ENCODE measurements at regions not wholly inside any gene's neighbourhood (a gene's known extent, or its start where the extent isn't known, plus 50 kb on each side); places are given as distances from the start of the nearest gene placed in this dataset.
"Not testable (repeated sequence)": the region's sequence is repeated elsewhere in the genome, so short reads cannot be mapped to it uniquely, and the experiment has no call there.

DNA sequence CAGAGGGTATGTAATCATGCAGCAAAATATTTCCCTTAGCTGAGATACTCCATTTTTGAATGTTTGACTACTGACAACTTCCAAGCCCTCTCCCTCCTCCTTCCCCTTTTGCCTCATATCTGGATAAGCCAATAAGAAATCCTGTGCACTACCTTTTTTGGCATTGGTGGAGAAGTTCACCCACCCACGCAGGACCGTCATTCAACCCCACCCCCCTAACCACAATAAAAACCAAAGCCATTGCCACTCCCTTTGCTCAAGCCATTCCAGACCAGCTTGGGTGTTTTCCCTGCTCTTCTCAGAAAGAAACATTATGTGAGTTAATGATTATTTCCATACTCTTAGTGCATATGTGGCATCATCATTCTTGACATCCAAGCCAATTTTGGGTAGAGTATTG lies 176.7 kb downstream of the PTPN11 start:
- Mint-ChIP-seq H3K36me3 (ENCODE audit: low read depth) (no peaks in the 10 kb centered on the region), H3K27ac (no peak overlapping the region), H3K27me3 (peaks cover 28% of the 10 kb centered on the region), H3K4me3 (no peak overlapping the region), H3K4me1 (no peaks in the 10 kb centered on the region)
- DNase-seq (no peak), ATAC-seq (no peak)
- H3K9me3 ChIP-seq (ENCODE audit: control insufficient read depth, low read length, poor library complexity, severe bottlenecking): no peaks in the 10 kb centered on the region

DNA sequence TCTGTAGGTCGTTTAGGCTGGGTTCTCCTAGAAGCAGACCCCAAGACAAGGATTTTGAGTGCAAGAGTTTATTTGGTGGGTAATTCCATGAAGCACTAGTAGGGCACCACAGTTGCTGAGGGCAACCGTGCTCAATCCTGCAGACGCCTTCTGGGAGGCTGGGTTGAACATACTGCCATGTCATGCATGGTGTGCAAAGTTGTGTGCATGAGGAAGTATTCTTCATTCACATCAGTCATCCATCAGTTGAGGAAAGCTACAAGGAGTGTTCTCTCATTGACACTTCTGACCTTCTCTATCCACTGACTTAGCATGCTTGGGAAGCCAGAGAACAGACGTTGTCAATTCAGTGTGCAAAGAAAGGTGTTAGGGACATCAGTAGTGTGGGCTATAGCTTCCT lies 179.2 kb downstream of the PTPN11 start:
- DNase-seq: no peak

DNA sequence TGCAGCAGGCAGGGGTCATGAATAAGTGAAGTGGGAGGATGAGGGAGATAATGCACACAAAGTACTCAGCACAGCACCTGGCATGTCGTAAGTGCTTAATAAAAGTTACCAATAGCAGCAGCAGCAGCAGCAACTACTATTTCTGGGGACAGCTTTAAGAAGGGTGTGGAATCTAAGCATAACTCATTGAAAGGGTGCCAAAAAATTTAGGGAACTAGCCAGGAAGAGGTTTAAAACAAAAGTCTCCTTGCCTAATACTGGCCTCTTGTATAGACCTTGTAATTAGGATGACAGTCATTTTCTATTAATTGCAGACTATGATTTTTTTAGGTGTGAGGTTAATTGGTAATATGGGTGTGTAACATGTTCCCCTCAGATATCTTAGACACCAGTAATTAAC lies 179.9 kb downstream of the PTPN11 start:
- Mint-ChIP-seq H3K27ac (no peak overlapping the region), H3K36me3 (ENCODE audit: low read depth) (no peaks in the 10 kb centered on the region), H3K4me3 (no peak overlapping the region), H3K27me3 (peaks cover 33% of the 10 kb centered on the region), H3K4me1 (no peaks in the 10 kb centered on the region)
- no peaks in the 10 kb centered on the region for H3K9me3 ChIP-seq (ENCODE audit: control insufficient read depth, low read length, poor library complexity, severe bottlenecking)
- no peak for DNase-seq
- no peak for ATAC-seq

More for the DNA sequence above, 179.2 kb downstream of the PTPN11 start:
- H3K4me3 Mint-ChIP-seq: no peak overlapping the region
- H3K27ac Mint-ChIP-seq: no peak overlapping the region
- H3K27me3 Mint-ChIP-seq: peaks cover 29% of the 10 kb centered on the region
- no peaks in the 10 kb centered on the region for H3K9me3 ChIP-seq (ENCODE audit: control insufficient read depth, low read length, poor library complexity, severe bottlenecking)
- no peaks in the 10 kb centered on the region for H3K36me3 Mint-ChIP-seq (ENCODE audit: low read depth)
- ATAC-seq: no peak
- H3K4me1 Mint-ChIP-seq: no peaks in the 10 kb centered on the region

DNA sequence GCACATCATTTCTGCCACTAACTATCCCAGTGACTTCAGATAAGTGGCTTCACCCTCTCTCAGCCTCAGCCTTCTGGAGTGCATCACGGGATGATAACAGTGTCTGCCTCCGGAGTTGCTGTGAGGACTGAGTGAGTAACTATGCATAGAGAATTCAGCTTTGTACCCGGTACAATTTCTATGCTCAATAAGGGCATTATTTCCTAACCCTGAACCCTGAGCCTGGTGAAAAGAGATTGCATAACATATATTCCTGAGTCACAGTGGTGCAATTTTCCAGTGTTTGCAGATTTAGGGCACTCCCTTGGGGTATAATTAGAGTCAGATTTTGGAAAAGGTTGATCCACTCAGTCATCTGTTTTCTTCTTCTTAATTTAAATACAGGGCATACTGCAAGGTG lies 181.1 kb downstream of the PTPN11 start:
- no peaks in the 10 kb centered on the region for H3K9me3 ChIP-seq (ENCODE audit: control insufficient read depth, low read length, poor library complexity, severe bottlenecking)
- Mint-ChIP-seq H3K36me3 (ENCODE audit: low read depth) (no peaks in the 10 kb centered on the region), H3K4me1 (no peaks in the 10 kb centered on the region), H3K4me3 (no peak overlapping the region), H3K27ac (no peak overlapping the region), H3K27me3 (peaks cover 33% of the 10 kb centered on the region)
- no peak for DNase-seq
- no peak for ATAC-seq

DNA sequence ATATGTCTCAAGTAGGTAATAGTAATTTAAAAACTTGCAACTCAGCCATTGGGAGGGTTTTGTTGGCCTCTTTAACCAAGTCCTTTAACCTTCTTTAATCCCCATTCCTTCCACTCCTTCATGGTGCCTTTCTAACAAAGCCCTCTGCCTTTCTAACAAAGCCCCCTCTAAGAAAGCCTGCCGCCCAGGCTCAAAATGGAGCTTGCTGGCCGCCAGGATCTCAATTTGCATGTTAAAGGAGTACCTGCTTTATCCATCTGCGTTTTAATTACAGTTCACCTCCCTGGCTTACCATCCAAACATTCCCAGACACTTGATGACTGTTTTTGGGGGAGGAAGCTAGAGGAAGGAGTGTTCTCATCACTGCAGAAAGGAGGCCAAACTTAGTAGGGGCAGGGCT lies 183.4 kb downstream of the PTPN11 start:
- Mint-ChIP-seq H3K4me3 (no peak overlapping the region), H3K27ac (no peak overlapping the region), H3K4me1 (no peaks in the 10 kb centered on the region), H3K36me3 (ENCODE audit: low read depth) (no peaks in the 10 kb centered on the region), H3K27me3 (peaks cover 31% of the 10 kb centered on the region)
- no peak for DNase-seq
- no peak for ATAC-seq
- no peaks in the 10 kb centered on the region for H3K9me3 ChIP-seq (ENCODE audit: control insufficient read depth, low read length, poor library complexity, severe bottlenecking)

DNA sequence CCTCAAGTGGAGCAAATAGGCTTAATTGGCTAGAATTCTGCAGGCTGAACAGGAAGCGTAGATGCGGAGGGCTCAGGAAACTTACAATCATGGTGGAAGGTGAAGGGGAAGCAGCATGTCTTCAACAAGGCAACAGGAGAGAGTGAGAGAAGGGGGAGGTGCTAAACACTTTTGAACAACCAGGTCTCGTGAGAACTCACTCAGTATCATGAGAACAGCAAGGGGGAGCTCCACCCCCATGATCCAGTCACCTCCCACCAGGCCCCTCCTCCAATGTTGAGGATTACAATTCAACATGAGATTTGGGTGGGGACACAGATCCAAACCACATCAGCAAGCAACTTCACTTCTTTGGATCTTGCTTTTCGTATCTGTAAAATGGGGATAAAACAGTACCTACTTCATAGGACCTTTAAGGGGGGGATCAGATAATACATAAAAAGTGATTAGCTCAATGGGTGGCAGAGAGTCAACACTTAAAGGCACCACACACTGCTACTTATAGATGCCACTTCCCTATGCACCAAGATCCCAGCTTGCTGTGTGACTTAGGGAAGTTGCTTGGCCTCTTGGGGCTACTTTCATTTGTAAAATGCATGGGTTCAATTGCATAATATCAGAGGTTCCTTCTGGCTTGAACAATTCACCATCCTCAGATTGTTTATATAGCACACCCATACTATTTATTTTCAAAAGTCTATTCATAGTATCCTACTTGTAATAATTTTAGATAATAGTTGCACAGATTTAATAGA lies 184.8 kb upstream of the RPH3A start:
- H3K9me3 ChIP-seq (ENCODE audit: control insufficient read depth, low read length, poor library complexity, severe bottlenecking): no peaks in the 10 kb centered on the region
- Mint-ChIP-seq H3K4me1 (peaks cover 4% of the 10 kb centered on the region), H3K36me3 (ENCODE audit: low read depth) (peaks cover 2% of the 10 kb centered on the region), H3K27me3 (peaks cover 24% of the 10 kb centered on the region), H3K4me3 (no peak overlapping the region), H3K27ac (no peak overlapping the region)
- ATAC-seq (no peak), DNase-seq (no peak)

DNA sequence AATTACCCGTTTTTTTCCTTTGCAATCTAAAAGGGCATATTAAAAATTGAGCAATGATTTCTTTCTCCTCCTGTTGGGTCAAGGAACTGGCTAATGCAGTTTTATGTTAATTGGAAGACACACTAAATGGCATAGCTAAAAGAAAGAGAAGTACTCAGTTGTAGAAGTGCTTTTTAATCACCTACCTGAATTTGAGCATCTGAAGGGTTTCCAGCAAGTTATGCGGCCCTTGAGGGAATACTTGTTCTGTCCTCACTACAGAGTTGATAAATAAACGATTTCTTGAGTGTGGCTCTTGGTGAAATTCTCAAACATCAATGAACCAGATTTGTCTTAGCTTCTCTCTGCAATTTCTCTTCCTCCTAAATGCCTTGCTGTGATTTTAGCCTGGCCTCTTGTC lies 184.1 kb upstream of the RPH3A start:
- H3K36me3 Mint-ChIP-seq (ENCODE audit: low read depth): peaks cover 2% of the 10 kb centered on the region
- no peak overlapping the region for H3K4me3 Mint-ChIP-seq
- no peak for ATAC-seq
- no peaks in the 10 kb centered on the region for H3K9me3 ChIP-seq (ENCODE audit: control insufficient read depth, low read length, poor library complexity, severe bottlenecking)
- peaks cover 24% of the 10 kb centered on the region for H3K27me3 Mint-ChIP-seq
- H3K27ac Mint-ChIP-seq: no peak overlapping the region
- DNase-seq: no peak
- peaks cover 4% of the 10 kb centered on the region for H3K4me1 Mint-ChIP-seq

DNA sequence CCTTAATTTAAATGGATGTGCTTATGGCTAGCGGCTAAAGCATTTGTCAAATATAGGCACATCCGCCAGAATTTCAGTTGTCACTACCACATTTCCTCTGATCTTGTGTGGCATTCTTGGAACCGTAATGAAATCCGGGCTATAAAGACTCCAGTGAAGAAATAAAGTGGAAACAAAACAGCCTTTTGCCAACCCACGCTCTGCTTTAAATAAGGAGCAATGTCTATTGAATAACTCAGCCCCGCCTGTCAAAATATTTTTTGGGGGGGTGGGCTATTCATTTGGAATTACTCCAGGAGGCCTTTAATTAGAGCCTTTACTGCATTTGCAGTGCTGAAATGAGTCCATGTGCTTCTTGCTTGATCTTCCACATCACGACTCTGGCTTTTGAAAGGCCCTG lies 179.6 kb upstream of the RPH3A start:
- Mint-ChIP-seq H3K27ac (no peak overlapping the region), H3K27me3 (peaks cover 37% of the 10 kb centered on the region), H3K36me3 (ENCODE audit: low read depth) (peaks cover 2% of the 10 kb centered on the region), H3K4me3 (no peak overlapping the region), H3K4me1 (peaks cover 4% of the 10 kb centered on the region)
- no peaks in the 10 kb centered on the region for H3K9me3 ChIP-seq (ENCODE audit: control insufficient read depth, low read length, poor library complexity, severe bottlenecking)
- ATAC-seq (no peak), DNase-seq (no peak)

DNA sequence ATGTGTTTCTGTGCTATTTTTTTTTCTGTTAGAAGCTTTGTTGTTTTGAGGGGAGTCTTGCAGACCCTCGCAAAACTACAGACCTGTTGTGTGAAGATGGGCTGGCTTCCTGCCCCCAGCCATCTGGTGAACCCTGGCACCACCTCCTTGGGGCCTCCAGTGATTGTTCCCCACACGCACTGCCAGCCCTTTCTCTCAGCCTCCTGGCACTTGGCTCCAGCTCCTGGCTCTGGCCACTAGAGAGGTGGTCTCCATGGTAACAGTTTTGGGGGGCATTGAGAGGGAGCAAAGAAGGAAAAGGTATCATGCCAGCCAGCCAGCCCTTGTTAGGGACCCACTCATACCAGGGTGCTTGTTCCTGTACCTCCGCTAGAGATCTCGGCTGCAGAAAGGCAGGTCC lies 176.4 kb upstream of the RPH3A start:
- H3K4me1 Mint-ChIP-seq: peaks cover 13% of the 10 kb centered on the region
- H3K36me3 Mint-ChIP-seq (ENCODE audit: low read depth): no peaks in the 10 kb centered on the region
- no peak for ATAC-seq
- H3K27me3 Mint-ChIP-seq: peaks cover 44% of the 10 kb centered on the region
- H3K27ac Mint-ChIP-seq: no peak overlapping the region
- no peaks in the 10 kb centered on the region for H3K9me3 ChIP-seq (ENCODE audit: control insufficient read depth, low read length, poor library complexity, severe bottlenecking)
- H3K4me3 Mint-ChIP-seq: no peak overlapping the region
- no peak for DNase-seq

DNA sequence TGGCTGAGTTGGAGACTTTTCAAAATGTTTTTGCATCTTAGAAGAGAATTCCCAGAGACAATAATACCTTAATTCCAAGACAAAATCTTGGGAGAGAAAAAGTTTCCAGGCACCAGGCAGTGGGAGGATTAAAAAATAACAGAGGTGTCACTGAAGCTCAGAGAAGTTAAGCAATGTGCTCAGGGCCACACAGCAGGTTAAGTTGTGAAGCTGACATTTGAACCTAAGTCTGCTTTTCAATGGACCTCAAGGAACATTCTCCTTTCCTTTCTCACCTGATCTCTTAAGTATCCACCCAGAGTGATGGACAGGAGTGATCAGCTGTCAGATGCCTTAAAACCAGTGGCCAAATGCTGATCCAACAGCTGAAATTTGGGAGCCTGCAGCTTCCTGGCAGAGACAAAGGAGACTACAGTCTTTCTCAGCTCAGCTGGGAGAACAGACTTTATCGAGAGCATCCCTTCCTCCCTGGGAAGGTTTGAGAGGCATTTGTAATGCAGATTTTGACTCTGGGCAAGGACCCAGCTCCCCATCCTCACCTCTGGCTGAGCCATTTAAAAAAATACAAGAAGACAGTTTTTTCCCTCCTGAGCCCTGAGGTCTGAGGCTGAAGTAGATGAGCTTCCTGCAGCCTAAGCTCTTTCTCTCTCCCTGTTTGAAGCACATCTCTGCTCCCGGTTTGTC lies 174.9 kb upstream of the RPH3A start:
- Mint-ChIP-seq H3K4me3 (peak overlapping the region; percentile 74), H3K27ac (peak overlapping the region; percentile 29), H3K27me3 (peaks cover 37% of the 10 kb centered on the region), H3K36me3 (ENCODE audit: low read depth) (no peaks in the 10 kb centered on the region), H3K4me1 (peaks cover 13% of the 10 kb centered on the region)
- DNase-seq (no peak), ATAC-seq (no peak)
- H3K9me3 ChIP-seq (ENCODE audit: control insufficient read depth, low read length, poor library complexity, severe bottlenecking): no peaks in the 10 kb centered on the region

DNA sequence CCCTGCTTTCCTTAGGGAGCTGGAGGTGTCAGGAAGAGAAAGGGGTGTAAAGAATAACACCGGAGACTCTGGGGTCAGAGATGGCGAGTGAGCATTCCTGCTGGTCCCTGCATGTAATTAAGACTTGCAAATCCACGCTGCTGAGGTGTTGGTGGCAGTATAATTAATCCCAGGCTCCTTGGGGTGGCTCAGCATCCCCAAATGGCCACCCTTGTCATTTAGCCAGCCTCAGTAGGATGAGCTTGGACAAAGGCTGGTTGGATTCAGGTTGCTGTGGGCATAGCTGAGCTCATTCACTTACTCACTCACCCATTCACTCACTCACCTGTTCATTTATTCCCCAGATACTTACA lies 174.4 kb upstream of the RPH3A start:
- peaks cover 37% of the 10 kb centered on the region for H3K27me3 Mint-ChIP-seq
- peaks cover 13% of the 10 kb centered on the region for H3K4me1 Mint-ChIP-seq
- H3K4me3 Mint-ChIP-seq: peak overlapping the region; percentile 74
- ATAC-seq (no peak), DNase-seq (no peak)
- no peaks in the 10 kb centered on the region for H3K36me3 Mint-ChIP-seq (ENCODE audit: low read depth)
- peak overlapping the region; percentile 29 for H3K27ac Mint-ChIP-seq
- no peaks in the 10 kb centered on the region for H3K9me3 ChIP-seq (ENCODE audit: control insufficient read depth, low read length, poor library complexity, severe bottlenecking)

DNA sequence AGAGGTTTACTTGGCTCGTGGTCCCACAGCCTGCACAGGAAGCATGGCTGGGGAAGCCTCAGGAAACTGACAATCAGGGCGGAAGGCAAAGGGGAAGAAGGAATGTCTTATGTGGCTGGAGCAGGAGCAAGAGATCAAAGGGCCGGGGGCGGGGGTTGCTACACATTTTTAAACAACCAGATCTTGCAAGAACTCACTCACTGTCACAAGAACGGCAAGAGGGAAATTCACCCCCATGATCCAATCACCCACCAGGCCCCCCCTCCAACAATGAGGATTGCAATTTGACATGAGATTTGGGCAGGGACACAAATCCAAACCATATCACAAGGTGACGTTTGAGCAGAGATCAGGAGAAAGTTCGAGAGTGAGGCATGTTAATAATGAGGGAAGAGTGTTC lies 163.7 kb upstream of the RPH3A start:
- Mint-ChIP-seq H3K36me3 (ENCODE audit: low read depth) (no peaks in the 10 kb centered on the region), H3K4me3 (no peak overlapping the region), H3K27ac (no peak overlapping the region), H3K27me3 (no peaks in the 10 kb centered on the region), H3K4me1 (peaks cover 12% of the 10 kb centered on the region)
- DNase-seq (no peak), ATAC-seq (no peak)
- no peaks in the 10 kb centered on the region for H3K9me3 ChIP-seq (ENCODE audit: control insufficient read depth, low read length, poor library complexity, severe bottlenecking)

DNA sequence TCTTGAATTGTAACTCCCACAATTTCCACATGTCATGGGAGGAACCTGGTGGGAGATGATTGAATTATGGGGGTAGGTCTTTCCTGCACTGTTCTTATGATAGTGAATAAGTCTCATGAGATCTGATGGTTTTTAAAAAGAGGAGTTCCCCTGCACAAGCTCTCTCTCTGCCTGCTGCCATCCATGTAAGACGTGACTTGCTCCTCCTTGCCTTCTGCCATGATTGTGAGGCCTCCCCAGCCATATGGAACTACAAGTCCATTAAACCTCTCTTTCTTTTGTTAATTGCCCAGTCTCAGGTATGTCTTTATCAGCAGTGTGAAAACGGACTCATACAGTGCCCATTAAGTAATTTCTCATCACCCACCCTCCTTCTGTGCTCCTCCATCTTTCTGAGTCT lies 159.6 kb upstream of the RPH3A start:
- not testable (repeated sequence) for H3K36me3 Mint-ChIP-seq (ENCODE audit: low read depth); DNase-seq; H3K9me3 ChIP-seq (ENCODE audit: control insufficient read depth, low read length, poor library complexity, severe bottlenecking); ATAC-seq; H3K27me3 Mint-ChIP-seq; H3K27ac Mint-ChIP-seq; H3K4me3 Mint-ChIP-seq
- peaks cover 12% of the 10 kb centered on the region for H3K4me1 Mint-ChIP-seq

DNA sequence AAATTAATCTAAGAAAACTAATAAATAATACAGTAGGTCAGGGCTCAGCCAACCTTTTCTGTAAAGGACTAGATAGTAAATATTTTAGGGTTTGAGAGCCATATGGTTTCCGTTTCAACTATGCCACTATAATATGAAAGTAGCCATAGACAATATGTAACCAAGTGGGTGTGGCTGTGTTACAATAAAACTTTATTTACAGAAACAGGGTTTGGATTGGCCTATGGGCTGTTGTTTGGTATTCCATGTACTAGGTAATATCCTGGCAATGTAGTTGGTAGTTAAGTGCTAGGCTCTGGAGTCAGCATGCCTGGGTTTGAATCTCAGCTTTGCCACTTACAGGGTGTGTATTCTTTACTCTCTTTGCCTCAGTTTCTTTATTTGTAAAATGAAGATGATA lies 156.5 kb upstream of the RPH3A start:
- Mint-ChIP-seq H3K36me3 (ENCODE audit: low read depth) (no peaks in the 10 kb centered on the region), H3K4me1 (no peaks in the 10 kb centered on the region), H3K27me3 (peaks cover 32% of the 10 kb centered on the region), H3K4me3 (no peak overlapping the region), H3K27ac (no peak overlapping the region)
- DNase-seq: no peak
- no peaks in the 10 kb centered on the region for H3K9me3 ChIP-seq (ENCODE audit: control insufficient read depth, low read length, poor library complexity, severe bottlenecking)
- ATAC-seq: no peak
